ENCODE measurements at regions not wholly inside any gene's neighbourhood (a gene's known extent, or its start where the extent isn't known, plus 50 kb on each side); places are given as distances from the start of the nearest gene placed in this dataset.

DNA sequence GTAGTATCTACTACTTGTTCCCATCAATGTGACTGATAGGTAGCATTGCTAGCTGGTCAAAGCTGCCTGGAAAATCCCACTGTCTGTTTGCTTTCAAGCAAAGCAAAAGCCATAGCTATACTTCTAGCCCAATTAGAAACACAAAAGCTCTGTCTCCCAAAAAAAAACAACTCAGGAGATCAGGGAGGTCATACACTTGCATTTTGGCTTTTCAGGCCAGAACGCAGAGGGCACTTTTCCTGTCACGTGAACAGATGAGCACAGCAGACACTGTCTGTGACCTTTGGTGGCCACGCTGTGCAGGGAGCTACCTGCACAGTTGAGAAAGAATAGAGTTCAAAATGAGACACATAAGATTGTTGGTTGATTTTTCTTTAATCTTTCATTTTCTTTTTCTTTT, 441.7 kb upstream of the PDZRN3 start (continued):
- TF ChIP-seq, protein P1, sequence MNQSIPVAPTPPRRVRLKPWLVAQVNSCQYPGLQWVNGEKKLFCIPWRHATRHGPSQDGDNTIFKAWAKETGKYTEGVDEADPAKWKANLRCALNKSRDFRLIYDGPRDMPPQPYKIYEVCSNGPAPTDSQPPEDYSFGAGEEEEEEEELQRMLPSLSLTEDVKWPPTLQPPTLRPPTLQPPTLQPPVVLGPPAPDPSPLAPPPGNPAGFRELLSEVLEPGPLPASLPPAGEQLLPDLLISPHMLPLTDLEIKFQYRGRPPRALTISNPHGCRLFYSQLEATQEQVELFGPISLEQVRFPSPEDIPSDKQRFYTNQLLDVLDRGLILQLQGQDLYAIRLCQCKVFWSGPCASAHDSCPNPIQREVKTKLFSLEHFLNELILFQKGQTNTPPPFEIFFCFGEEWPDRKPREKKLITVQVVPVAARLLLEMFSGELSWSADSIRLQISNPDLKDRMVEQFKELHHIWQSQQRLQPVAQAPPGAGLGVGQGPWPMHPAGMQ (IDR thresholded peaks at IDR 0.05; ENCODE audit: borderline replicate concordance), result no peak
- TF ChIP-seq MTA2 (IDR thresholded peaks at IDR 0.05; ENCODE audit: low read depth) (no peak), SPI1 (IDR thresholded peaks at IDR 0.05; ENCODE audit: borderline replicate concordance, insufficient read depth, low read depth, low read length) (no peak), DPF2 (IDR thresholded peaks at IDR 0.05) (no peak), ZNF217 (IDR thresholded peaks at IDR 0.05) (no peak), KLF5 (IDR thresholded peaks at IDR 0.05; ENCODE audit: partially characterized antibody) (no peak)
- TF ChIP-seq, protein P2, sequence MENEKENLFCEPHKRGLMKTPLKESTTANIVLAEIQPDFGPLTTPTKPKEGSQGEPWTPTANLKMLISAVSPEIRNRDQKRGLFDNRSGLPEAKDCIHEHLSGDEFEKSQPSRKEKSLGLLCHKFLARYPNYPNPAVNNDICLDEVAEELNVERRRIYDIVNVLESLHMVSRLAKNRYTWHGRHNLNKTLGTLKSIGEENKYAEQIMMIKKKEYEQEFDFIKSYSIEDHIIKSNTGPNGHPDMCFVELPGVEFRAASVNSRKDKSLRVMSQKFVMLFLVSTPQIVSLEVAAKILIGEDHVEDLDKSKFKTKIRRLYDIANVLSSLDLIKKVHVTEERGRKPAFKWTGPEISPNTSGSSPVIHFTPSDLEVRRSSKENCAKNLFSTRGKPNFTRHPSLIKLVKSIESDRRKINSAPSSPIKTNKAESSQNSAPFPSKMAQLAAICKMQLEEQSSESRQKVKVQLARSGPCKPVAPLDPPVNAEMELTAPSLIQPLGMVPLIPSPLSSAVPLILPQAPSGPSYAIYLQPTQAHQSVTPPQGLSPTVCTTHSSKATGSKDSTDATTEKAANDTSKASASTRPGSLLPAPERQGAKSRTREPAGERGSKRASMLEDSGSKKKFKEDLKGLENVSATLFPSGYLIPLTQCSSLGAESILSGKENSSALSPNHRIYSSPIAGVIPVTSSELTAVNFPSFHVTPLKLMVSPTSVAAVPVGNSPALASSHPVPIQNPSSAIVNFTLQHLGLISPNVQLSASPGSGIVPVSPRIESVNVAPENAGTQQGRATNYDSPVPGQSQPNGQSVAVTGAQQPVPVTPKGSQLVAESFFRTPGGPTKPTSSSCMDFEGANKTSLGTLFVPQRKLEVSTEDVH (IDR thresholded peaks at IDR 0.05; ENCODE audit: low read depth, partially characterized antibody), result no peak
- TF ChIP-seq, protein P3, sequence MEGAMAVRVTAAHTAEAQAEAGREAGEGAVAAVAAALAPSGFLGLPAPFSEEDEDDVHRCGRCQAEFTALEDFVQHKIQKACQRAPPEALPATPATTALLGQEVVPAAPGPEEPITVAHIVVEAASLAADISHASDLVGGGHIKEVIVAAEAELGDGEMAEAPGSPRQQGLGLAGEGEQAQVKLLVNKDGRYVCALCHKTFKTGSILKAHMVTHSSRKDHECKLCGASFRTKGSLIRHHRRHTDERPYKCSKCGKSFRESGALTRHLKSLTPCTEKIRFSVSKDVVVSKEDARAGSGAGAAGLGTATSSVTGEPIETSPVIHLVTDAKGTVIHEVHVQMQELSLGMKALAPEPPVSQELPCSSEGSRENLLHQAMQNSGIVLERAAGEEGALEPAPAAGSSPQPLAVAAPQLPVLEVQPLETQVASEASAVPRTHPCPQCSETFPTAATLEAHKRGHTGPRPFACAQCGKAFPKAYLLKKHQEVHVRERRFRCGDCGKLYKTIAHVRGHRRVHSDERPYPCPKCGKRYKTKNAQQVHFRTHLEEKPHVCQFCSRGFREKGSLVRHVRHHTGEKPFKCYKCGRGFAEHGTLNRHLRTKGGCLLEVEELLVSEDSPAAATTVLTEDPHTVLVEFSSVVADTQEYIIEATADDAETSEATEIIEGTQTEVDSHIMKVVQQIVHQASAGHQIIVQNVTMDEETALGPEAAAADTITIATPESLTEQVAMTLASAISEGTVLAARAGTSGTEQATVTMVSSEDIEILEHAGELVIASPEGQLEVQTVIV (IDR thresholded peaks at IDR 0.05; ENCODE audit: borderline replicate concordance, partially characterized antibody), result no peak
- TF ChIP-seq, protein P4, sequence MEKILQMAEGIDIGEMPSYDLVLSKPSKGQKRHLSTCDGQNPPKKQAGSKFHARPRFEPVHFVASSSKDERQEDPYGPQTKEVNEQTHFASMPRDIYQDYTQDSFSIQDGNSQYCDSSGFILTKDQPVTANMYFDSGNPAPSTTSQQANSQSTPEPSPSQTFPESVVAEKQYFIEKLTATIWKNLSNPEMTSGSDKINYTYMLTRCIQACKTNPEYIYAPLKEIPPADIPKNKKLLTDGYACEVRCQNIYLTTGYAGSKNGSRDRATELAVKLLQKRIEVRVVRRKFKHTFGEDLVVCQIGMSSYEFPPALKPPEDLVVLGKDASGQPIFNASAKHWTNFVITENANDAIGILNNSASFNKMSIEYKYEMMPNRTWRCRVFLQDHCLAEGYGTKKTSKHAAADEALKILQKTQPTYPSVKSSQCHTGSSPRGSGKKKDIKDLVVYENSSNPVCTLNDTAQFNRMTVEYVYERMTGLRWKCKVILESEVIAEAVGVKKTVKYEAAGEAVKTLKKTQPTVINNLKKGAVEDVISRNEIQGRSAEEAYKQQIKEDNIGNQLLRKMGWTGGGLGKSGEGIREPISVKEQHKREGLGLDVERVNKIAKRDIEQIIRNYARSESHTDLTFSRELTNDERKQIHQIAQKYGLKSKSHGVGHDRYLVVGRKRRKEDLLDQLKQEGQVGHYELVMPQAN (conservative IDR thresholded peaks at IDR 0.05), result no peak

All from GM12878 (cell line).